HG03159 (cell line): ENCODE measurements at regions not wholly inside any gene's neighbourhood (a gene's known extent, or its start where the extent isn't known, plus 50 kb on each side); places are given as distances from the start of the nearest gene placed in this dataset.

Experiments used
- ATAC-seq: cut with Tn5 transposase; IDR thresholded peaks from one replicate; pipeline ENCODE4 v1.9.1; 2021; ENCODE audit warnings: mild to moderate bottlenecking, moderate library complexity; ENCODE audit not compliant: unreplicated experiment

GRCh38 chr4:107120661-107121060, 84.5 kb upstream of the DKK2 start:
- no peak for ATAC-seq

- no peak for ATAC-seq
Observed at GRCh38 chr4:107117726-107118125, 81.6 kb upstream of the DKK2 start.

GRCh38 chr4:107115185-107115847, 79.2 kb upstream of the DKK2 start:
- no peak for ATAC-seq

DNA sequence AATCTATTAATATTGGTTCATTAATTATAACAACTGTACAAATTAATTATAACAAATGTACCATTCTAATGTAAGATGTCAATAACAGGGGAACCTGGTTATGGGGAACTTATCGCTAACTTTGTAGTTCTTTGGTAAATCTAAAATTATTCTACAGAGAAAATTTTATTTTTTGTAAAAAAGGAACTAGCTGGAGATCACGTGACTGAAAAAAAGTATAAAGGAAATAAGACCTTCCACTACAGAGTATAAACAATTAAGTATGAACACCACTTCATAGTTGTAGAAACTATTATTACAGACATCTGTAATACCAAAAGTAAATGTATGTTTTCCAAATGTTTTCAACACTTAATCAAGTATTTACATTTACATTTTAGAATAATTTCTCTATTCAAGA, 77.9 kb upstream of the DKK2 start:
- no peak for ATAC-seq

DNA sequence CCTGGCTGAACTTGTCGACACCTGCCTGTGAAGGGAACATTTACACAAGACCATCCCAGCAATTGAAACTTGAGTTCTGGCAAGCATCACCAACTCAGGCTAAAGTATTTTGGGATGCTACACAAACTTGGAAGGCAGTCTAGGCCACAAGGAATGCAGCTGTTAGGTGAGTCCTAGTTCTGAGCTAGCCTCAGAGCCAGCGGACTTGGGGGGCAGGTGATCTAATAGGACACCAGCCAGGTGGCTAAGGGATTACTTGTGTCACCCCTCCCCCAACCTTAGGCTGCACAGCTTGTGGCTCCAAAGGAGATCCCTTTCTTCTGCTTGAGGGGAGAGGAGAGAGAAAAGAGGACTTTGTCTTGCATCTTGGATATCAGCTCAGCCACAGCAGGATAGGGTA, 62.3 kb upstream of the DKK2 start:
- ATAC-seq = no peak

GRCh38 chr4:107094976-107095375, 58.9 kb upstream of the DKK2 start:
- ATAC-seq = no peak

- peak; percentile 63 for ATAC-seq
Observed at GRCh38 chr4:107094332-107094731, 58.2 kb upstream of the DKK2 start.
